Glutamatergic neuron (in vitro differentiated cells): ENCODE measurements at regions not wholly inside any gene's neighbourhood (a gene's known extent, or its start where the extent isn't known, plus 50 kb on each side); places are given as distances from the start of the nearest gene placed in this dataset.

ENCODE experiments used
- DNase-seq: peaks from one replicate; pipeline ENCODE4 v3.0.0; 2022
- H3K27ac Mint-ChIP-seq: one replicate; pipeline ENCODE4 v1.8.0; 2020; ENCODE audit warnings: mild to moderate bottlenecking, mixed read lengths, inconsistent platforms; ENCODE audit not compliant: unreplicated experiment
- H3K27me3 Mint-ChIP-seq: one replicate; pipeline ENCODE4 v1.8.0; 2020; ENCODE audit warnings: mild to moderate bottlenecking, moderate library complexity, mixed read lengths, inconsistent platforms; ENCODE audit not compliant: unreplicated experiment
- H3K36me3 Mint-ChIP-seq: one replicate; pipeline ENCODE4 v1.8.0; 2020; ENCODE audit warnings: mild to moderate bottlenecking, mixed read lengths, inconsistent platforms; ENCODE audit not compliant: unreplicated experiment
- H3K4me1 Mint-ChIP-seq: one replicate; pipeline ENCODE4 v1.8.0; 2020; ENCODE audit warnings: mild to moderate bottlenecking, low read depth, mixed read lengths, inconsistent platforms; ENCODE audit not compliant: unreplicated experiment
- H3K4me3 Mint-ChIP-seq: one replicate; pipeline ENCODE4 v1.8.0; 2020; ENCODE audit warnings: mild to moderate bottlenecking, mixed read lengths, inconsistent platforms; ENCODE audit not compliant: unreplicated experiment
- H3K9me3 Mint-ChIP-seq: one replicate; pipeline ENCODE4 v1.8.0; 2020; ENCODE audit warnings: mild to moderate bottlenecking, moderate library complexity, mixed read lengths, inconsistent platforms; ENCODE audit not compliant: unreplicated experiment
- CTCF ChIP-seq: fragments of 200-600 bp; sonication (generic); IDR thresholded peaks from one replicate; pipeline ENCODE4 v1.5.0; 2021; ENCODE audit not compliant: partially characterized antibody, unreplicated experiment

GRCh38 chr1:189908113-189908512, 569.6 kb downstream of the BRINP3 start:
- no peaks in the 10 kb centered on the region for H3K9me3 Mint-ChIP-seq
- H3K27me3 Mint-ChIP-seq: no peaks in the 10 kb centered on the region
- no peak overlapping the region for H3K4me3 Mint-ChIP-seq
- H3K27ac Mint-ChIP-seq: no peak overlapping the region
- TF ChIP-seq CTCF: no peak
- no peaks in the 10 kb centered on the region for H3K4me1 Mint-ChIP-seq
- DNase-seq: no peak
- no peaks in the 10 kb centered on the region for H3K36me3 Mint-ChIP-seq

- no peak overlapping the region for H3K4me3 Mint-ChIP-seq
- H3K36me3 Mint-ChIP-seq: no peaks in the 10 kb centered on the region
- TF ChIP-seq CTCF: no peak
- peaks cover 2% of the 10 kb centered on the region for H3K27me3 Mint-ChIP-seq
- no peak for DNase-seq
- H3K4me1 Mint-ChIP-seq: no peaks in the 10 kb centered on the region
- H3K27ac Mint-ChIP-seq: no peak overlapping the region
- H3K9me3 Mint-ChIP-seq: peaks cover 3% of the 10 kb centered on the region
Observed at GRCh38 chr1:189921613-189922012, 556.1 kb downstream of the BRINP3 start.

- Mint-ChIP-seq H3K4me1 (no peaks in the 10 kb centered on the region), H3K9me3 (peaks cover 4% of the 10 kb centered on the region), H3K27me3 (no peaks in the 10 kb centered on the region), H3K4me3 (no peak overlapping the region), H3K36me3 (no peaks in the 10 kb centered on the region), H3K27ac (no peak overlapping the region)
- DNase-seq: no peak
- no peak for TF ChIP-seq CTCF
Observed at GRCh38 chr1:189927641-189928040, 550.0 kb downstream of the BRINP3 start.

GRCh38 chr1:189929501-189930099, 548.1 kb downstream of the BRINP3 start:
- DNase-seq: no peak
- no peak for TF ChIP-seq CTCF
- H3K4me3 Mint-ChIP-seq: no peak overlapping the region
- peaks cover 4% of the 10 kb centered on the region for H3K9me3 Mint-ChIP-seq
- no peak overlapping the region for H3K27ac Mint-ChIP-seq
- no peaks in the 10 kb centered on the region for H3K36me3 Mint-ChIP-seq
- no peaks in the 10 kb centered on the region for H3K4me1 Mint-ChIP-seq
- H3K27me3 Mint-ChIP-seq: no peaks in the 10 kb centered on the region

- no peak for DNase-seq
- Mint-ChIP-seq H3K27ac (no peak overlapping the region), H3K4me3 (no peak overlapping the region), H3K27me3 (no peaks in the 10 kb centered on the region), H3K36me3 (no peaks in the 10 kb centered on the region), H3K4me1 (no peaks in the 10 kb centered on the region), H3K9me3 (no peaks in the 10 kb centered on the region)
- no peak for TF ChIP-seq CTCF
Observed at GRCh38 chr1:189936861-189937260, 540.8 kb downstream of the BRINP3 start.
